Activated CD8-positive, alpha-beta memory T cell treated with anti-CD3 and anti-CD28 coated beads, Interleukin-2, amount 50 U/mL, for 4 hours (primary cell): ENCODE measurements at regions not wholly inside any gene's neighbourhood (a gene's known extent, or its start where the extent isn't known, plus 50 kb on each side); places are given as distances from the start of the nearest gene placed in this dataset.

ENCODE experiments used
- DNase-seq: peaks from one replicate; pipeline ENCODE4 v3.0.0-alpha.2; 2020

DNA sequence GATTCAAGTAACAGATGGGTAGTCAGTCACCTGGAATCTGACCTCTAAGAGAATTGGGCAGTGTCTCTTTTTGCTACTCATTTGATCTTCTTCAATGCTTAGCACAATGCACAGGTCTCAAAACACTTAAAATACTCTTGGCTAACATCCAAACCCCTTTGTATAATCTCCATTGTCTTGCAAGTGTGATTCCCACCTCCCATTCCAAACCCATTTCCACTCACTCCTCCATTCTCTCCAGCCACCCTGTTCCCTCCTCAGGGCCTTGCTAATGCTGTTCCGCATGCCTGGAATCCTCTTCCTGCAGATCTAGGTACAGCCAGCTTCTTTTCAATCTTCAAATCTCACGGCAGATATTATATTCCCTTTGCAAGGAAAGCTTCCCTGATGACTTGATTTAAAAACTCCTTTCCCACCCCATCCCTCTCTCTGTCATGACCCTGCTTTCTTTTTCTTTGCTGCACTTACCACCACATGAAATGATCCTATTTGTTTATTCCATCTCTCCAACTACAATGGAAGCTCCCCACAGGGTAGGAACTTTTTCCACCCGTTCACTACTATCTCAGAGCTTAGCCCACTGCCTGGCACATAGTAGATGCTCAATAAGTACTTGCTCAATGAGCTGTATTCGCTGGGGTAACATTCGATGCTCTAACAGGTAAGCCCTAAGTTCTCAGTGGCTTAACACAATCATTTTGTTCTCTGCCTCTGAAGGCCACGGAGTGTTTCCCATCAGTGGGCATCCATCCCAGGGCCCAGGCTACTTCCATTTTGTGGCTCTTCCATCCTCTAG, 121.7 kb downstream of the MN1 start:
- no peak for DNase-seq

DNA sequence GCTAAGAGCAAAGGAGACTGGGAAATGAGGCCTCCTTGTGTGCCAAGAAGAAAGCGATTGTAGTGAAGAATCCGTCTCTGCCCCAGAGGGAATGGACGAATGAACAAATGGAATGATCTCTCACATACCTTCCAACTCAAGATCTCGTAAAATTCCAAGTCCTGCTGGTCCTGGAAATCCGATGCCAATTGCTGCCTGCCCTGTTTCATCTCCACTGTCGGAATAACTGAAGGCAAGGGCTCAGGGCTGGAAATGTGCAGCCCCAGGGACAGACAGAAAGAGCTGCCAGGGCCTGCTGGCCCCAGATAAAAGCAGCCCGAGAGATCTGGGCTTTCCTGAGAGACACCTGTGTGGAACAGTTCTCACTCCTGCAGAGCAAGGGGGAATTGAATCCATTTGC, 120.9 kb downstream of the MN1 start:
- no peak for DNase-seq

DNA sequence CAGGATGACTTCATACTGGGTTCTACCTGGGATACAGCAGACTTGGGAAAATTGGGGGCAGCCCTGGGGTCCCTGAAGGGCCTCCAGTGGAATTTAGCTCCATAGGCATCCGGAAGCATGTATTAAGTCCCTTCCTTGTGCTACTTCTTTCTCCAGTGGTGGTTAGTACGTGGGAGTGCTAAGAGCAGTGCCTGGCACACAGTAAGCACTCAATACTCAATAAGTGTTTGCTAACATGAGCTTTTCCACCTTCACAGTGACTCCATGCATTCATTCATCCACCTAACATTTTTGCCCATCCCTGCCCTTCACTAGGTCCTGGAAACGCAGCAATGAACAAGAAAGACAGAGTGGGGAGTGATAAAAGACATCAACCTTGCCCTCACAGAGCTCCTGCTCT, 120.5 kb downstream of the MN1 start:
- DNase-seq, result no peak

DNA sequence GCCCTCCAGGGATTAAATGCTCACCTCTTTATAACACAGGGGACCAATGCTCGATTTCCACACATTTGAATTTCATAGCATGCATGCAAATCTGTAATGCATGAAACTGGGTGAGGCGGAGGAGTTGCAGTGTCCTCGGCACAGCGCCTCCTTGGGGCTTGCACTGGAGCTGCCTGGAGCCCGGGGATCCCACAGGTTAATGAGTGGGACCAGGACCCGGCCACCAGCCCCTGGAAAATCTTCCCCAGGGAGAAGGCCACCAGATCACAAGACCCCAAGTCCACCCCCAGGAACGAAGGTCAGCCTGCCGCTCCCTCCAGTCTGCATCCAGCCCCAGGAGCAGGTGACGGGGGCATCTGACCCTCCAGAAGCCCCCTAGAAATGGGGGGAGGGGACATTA, 119.1 kb downstream of the MN1 start:
- DNase-seq, result no peak

DNA sequence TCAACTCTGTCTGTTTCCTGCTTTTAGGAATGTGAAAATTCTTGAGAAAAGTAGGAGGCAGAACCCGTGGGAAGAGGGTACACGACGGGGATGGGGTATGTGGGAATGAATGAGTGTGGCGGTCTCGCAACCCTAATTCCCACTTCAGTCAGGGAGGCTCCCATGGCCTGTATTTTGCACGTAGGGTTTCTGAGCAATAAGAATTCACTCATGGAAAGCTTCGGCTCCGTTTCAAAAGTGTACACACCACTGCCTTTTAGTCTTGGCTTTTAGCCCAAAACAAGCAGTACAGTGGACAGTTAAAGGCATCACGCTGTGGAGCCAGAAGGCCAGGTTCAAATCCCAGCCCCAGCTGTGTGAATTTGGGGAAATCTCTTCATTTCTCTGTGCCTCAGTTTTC, 116.7 kb downstream of the MN1 start:
- no peak for DNase-seq

DNA sequence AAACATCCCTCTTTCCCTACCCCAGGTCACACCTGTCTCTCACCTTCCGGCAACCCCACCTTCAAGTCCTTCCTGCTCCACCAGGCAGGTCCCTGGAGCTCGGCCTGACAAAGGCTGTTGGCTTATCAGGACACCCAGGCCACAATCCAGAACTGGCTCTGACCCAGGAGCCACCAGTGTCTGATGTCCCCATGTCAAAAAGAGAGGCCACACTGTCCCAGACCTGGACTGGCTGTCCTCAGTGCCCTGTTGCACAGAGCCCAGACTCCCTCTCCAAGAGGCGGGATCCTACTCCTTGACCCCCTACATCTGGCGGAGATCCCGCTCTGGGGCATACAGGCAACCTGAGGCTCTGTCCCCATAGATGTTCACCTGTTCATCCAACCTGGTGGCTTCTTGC, 116.0 kb downstream of the MN1 start:
- DNase-seq, result no peak

DNA sequence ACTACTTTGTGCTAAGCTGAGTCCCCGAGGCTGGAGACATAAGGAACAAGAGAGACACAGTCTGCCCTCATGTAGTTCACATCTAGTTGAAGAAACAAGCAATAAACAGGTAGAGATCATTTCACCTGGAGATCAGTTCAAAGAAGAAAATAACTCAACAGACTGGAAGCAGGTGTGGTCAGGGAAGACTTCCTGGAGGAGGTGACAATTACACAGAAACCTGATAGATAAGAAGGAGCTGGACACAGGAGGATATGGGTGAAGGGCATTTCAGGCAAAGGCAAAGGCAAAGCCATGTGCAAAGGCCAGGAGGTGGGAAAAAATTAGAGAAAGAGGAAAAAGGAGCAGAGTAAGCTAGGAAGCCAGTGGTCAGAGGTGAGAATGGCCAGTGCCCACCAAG, 115.6 kb downstream of the MN1 start:
- DNase-seq, result no peak

DNA sequence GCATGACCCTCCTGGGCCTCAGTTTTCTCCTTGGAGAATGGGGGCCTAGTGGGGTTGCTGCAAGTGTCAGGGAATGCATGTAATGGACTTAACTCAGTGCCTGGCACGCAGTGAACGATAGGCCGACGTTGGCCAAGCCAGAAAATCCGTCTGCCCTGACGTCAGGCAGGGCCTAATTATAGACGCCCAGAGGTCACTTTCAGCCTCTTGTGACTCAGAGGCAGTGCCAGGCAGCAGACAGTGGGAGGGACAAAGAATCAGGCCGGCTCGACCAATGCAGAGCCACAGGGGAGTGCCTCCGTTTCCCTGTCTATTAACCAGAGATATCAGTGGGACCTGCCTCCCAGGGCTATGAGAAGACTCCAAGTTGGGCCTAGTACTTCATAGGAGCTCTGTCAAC, 115.0 kb downstream of the MN1 start:
- DNase-seq, result no peak

DNA sequence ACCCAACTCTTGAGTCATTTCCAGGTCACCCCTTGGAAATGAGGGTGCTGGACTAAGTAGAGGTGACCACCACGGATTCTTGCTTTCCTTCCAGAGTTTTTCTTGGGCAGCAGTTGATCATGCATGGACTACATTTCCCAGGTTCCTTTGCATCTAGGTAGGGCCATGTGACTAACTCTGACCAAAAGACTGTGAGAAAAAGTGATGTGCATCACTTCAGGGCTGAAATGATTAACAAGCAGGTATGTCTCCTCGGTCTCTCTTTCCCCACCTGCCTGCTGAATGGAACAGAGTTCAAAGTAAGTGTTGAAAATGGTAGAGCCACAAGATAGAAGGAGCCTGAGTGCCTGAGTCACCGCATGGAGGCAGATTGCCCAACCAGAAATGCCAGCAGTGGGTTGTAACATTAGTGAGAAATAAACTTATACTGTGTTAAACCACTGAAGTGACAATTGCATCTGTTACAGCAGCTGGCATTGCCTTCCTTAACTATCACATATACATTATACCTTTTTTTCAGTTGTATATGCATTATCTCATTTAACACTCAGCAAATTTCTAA, 113.5 kb downstream of the MN1 start:
- DNase-seq, result no peak

DNA sequence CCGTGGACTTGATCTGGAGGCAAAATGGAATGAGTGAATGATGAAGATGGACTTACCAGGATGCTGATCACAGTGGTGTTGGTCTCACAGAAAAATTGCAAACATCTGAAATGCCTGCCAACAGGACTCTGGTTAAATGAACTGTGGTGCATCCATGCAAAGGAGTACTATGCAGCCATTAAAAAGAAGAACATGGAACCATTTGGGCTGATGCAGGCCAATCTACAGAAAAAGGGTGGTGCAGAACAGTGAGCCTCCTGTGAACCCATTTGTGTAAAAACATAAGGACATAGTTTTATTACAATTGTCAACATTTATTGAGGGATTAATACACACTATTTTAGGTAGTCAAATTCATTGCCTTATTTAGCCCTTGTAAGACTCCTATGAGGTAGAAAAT, 111.9 kb downstream of the MN1 start:
- no peak for DNase-seq

DNA sequence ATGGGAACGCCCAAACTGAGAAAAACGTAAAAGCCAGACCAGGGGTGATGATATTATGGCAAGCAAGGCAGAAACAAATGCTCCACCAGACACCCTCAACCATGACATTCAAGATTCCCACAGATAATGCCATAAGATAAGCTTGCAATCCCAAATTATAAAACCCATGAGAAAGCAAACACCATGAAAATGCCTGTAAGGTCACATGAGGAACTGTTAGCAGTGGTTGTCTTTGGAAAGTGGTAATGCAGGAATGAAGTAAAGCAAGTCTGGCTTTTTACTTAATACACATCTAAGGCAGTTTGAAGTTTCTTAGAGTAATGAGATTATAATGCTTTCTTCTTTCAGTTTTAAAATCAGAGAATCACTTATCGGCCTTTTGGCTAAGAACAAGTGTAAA, 111.0 kb downstream of the MN1 start:
- no peak for DNase-seq

DNA sequence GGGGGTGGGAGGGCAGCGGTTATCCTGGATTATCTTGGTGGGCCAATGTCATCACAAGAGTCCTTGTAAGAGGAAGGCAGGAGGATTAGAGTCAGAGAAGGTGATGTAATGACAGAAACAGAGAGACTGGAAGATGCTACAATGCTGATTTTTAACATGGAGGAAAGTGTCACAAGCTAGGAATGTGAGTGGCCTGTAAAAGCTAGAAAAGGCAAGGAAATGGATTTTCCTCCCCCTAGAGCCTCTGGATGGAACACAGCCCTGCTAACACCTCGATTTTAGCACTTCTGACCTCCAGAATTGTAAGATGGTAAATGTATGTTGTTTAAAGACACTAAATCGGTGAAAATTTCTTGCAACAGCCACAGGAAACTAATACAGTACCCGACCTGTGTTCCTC, 109.3 kb downstream of the MN1 start:
- no peak for DNase-seq

DNA sequence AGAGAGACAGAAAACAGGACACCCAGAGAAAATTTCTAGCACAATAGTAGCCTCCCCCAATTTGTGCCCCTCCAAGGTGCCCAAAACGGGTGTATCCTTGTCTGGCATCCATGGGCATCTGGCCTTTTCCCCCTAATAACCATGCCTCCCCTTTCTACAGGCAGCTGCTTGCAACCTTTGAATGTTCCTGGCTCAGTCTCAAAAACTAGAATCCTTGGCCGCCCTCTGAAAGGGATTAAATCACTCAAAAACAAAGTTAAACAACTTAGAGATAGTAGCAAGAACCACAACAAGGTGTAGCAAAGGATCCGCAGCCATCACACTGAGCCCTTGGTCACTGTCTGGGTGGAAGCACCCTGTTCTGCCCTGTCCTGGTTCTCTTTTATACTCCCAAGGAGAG, 105.6 kb downstream of the MN1 start:
- no peak for DNase-seq

DNA sequence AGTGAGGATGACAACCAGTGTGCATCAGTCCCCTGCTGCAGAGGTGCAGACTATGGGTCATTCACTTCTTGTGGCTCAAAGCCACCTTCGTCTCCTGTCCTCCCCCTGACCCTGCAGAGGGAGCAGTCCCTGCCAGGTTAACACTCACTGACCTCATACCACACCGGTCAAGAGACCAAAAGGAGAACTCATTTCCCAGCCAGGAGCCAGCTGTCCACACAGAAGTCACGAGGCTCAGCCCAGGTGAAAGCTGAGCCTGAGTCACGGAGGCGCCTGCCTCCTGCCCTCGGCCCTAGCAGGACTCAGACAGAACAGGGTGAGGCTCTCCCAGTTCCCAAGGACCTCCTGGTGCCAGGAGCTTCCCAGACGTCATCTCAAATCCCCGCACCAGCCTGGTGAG, 103.7 kb downstream of the MN1 start:
- DNase-seq, result no peak
